K562 (cell line): ENCODE measurements at regions not wholly inside any gene's neighbourhood (a gene's known extent, or its start where the extent isn't known, plus 50 kb on each side); places are given as distances from the start of the nearest gene placed in this dataset.

Experiments used
- DPF2 ChIP-seq: fragments of 450-650 bp; IDR thresholded peaks from 2 replicates; pipeline ENCODE4 v1.6.1; 2016
- L3MBTL2 ChIP-seq: fragments of 450-650 bp; IDR thresholded peaks from 2 replicates; pipeline ENCODE4 v1.6.1; 2016; ENCODE audit warnings: mild to moderate bottlenecking, moderate library complexity
- POLR2AphosphoS5 ChIP-seq: IDR thresholded peaks from 2 replicates; pipeline ENCODE4 v1.6.1; 2011; ENCODE audit warnings: mild to moderate bottlenecking, low read depth, low read length, moderate library complexity; ENCODE audit not compliant: control insufficient read depth, insufficient read depth
- POLR2G ChIP-seq: fragments of 200-400 bp; formaldehyde crosslinking; IDR thresholded peaks from 2 replicates; pipeline ENCODE4 v1.6.1; 2017; ENCODE audit warnings: low read depth, mild to moderate bottlenecking, antibody characterized with exemption, low read length, moderate library complexity
- ZNF277 ChIP-seq: fragments of 250-450 bp; sonication (Bioruptor Pico); IDR thresholded peaks from 2 replicates; pipeline ENCODE4 v1.8.0; 2022; ENCODE audit warnings: inconsistent platforms, mild to moderate bottlenecking, moderate library complexity, borderline replicate concordance

GRCh38 chr5:91850031-91850430 is 466.9 kb upstream of the ARRDC3 start:
- TF ChIP-seq ZNF277 = no peak
- TF ChIP-seq POLR2AphosphoS5 = no peak
- no peak for TF ChIP-seq POLR2G
- no peak for TF ChIP-seq L3MBTL2
- TF ChIP-seq DPF2 = no peak
